ENCODE measurements at regions not wholly inside any gene's neighbourhood (a gene's known extent, or its start where the extent isn't known, plus 50 kb on each side); places are given as distances from the start of the nearest gene placed in this dataset.
"Not testable (repeated sequence)": the region's sequence is repeated elsewhere in the genome, so short reads cannot be mapped to it uniquely, and the experiment has no call there.

- no peak for DNase-seq (ENCODE audit: low read depth)
- no peak for TF ChIP-seq CTCF (conservative IDR thresholded peaks at IDR 0.05; ENCODE audit: control insufficient read depth, insufficient read depth, low read depth, low read length)
Observed at GRCh38 chr18:39232490-39232889, 1666.9 kb upstream of the CELF4 start.

GRCh38 chr18:39230086-39230803 lies 1664.6 kb upstream of the CELF4 start:
- TF ChIP-seq CTCF (conservative IDR thresholded peaks at IDR 0.05; ENCODE audit: control insufficient read depth, insufficient read depth, low read depth, low read length): no peak
- DNase-seq (ENCODE audit: low read depth): no peak
- no peak overlapping the region for H3K4me3 ChIP-seq (ENCODE audit: control insufficient read depth, low read depth, low read length)

More at GRCh38 chr18:39232490-39232889, 1666.9 kb upstream of the CELF4 start:
- no peak overlapping the region for H3K4me3 ChIP-seq (ENCODE audit: control insufficient read depth, low read depth, low read length)

GRCh38 chr18:39227769-39228168 lies 1662.2 kb upstream of the CELF4 start:
- not testable (repeated sequence) for DNase-seq (ENCODE audit: low read depth)

GRCh38 chr18:39225373-39225772 lies 1659.8 kb upstream of the CELF4 start:
- H3K4me3 ChIP-seq (ENCODE audit: control insufficient read depth, low read depth, low read length): no peak overlapping the region
- no peak for TF ChIP-seq CTCF (conservative IDR thresholded peaks at IDR 0.05; ENCODE audit: control insufficient read depth, insufficient read depth, low read depth, low read length)
- no peak for DNase-seq (ENCODE audit: low read depth)

More at GRCh38 chr18:39227769-39228168, 1662.2 kb upstream of the CELF4 start:
- H3K4me3 ChIP-seq (ENCODE audit: control insufficient read depth, low read depth, low read length): not testable (repeated sequence)

- DNase-seq (ENCODE audit: low read depth): no peak
- no peak for TF ChIP-seq CTCF (conservative IDR thresholded peaks at IDR 0.05; ENCODE audit: control insufficient read depth, insufficient read depth, low read depth, low read length)
- H3K4me3 ChIP-seq (ENCODE audit: control insufficient read depth, low read depth, low read length): no peak overlapping the region
Observed at GRCh38 chr18:39223283-39223682, 1657.7 kb upstream of the CELF4 start.

GRCh38 chr18:39215920-39216319 lies 1650.3 kb upstream of the CELF4 start:
- no peak overlapping the region for H3K4me3 ChIP-seq (ENCODE audit: control insufficient read depth, low read depth, low read length)
- TF ChIP-seq CTCF (conservative IDR thresholded peaks at IDR 0.05; ENCODE audit: control insufficient read depth, insufficient read depth, low read depth, low read length): no peak
- DNase-seq (ENCODE audit: low read depth): no peak

- no peak for TF ChIP-seq CTCF (conservative IDR thresholded peaks at IDR 0.05; ENCODE audit: control insufficient read depth, insufficient read depth, low read depth, low read length)
- H3K4me3 ChIP-seq (ENCODE audit: control insufficient read depth, low read depth, low read length): no peak overlapping the region
Observed at GRCh38 chr18:39211461-39211860, 1645.9 kb upstream of the CELF4 start.

More at GRCh38 chr18:39211461-39211860, 1645.9 kb upstream of the CELF4 start:
- no peak for DNase-seq (ENCODE audit: low read depth)

All from fibroblast of mammary gland (primary cell).